ENCODE measurements at regions not wholly inside any gene's neighbourhood (a gene's known extent, or its start where the extent isn't known, plus 50 kb on each side); places are given as distances from the start of the nearest gene placed in this dataset.

DNA sequence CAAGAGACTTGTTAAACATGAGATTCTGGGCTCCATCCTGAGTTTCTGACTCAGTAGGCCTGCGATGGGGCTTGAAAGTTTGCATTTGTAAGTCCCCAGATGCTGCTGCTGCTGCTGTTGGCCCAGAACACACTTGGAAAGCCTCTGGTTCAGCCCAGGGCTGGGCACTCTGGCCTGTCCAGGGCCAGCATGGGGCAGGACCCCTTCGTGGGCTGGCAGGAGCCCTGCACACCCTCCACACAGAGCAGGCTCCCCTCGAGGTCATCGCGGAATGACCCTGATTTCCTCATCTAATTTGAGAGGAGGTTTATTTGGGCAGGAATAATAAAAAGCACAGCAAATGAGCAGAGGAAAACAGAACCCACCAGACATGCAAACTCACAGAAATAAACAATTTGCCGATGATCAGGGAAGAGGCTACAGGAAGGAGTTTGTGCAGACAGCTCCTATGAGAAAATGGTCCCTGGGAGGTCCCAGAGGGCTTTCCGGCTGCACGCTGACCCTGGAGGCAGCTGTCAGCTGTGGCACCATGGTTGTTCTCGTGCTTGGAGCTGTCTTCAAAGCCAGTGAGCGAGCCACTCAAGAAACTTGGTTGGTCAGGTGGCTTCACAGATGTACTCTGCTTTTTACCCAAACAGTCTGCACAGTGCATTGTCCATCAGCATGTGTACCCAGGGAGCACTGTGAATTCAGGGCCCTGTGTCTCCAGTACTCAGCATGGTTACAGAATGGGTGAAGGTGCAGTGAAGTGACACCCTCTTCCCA lies 119.3 kb downstream of the GLI2 start:
- Histone ChIP-seq H3K9me3 (no peaks in the 10 kb centered on the region), H3K4me3 (ENCODE audit: low read depth in 1 of 2, low read length in 1 of 2) (no peak overlapping the region), H3K27ac (no peak overlapping the region), H3K4me1 (ENCODE audit: control insufficient read depth in 1 of 2, insufficient read depth in 1 of 2, low read depth in 1 of 2, low read length in 1 of 2) (no peaks in the 10 kb centered on the region), H3K36me3 (no peaks in the 10 kb centered on the region), H3K27me3 (no peaks in the 10 kb centered on the region)
- TF ChIP-seq, protein P1, sequence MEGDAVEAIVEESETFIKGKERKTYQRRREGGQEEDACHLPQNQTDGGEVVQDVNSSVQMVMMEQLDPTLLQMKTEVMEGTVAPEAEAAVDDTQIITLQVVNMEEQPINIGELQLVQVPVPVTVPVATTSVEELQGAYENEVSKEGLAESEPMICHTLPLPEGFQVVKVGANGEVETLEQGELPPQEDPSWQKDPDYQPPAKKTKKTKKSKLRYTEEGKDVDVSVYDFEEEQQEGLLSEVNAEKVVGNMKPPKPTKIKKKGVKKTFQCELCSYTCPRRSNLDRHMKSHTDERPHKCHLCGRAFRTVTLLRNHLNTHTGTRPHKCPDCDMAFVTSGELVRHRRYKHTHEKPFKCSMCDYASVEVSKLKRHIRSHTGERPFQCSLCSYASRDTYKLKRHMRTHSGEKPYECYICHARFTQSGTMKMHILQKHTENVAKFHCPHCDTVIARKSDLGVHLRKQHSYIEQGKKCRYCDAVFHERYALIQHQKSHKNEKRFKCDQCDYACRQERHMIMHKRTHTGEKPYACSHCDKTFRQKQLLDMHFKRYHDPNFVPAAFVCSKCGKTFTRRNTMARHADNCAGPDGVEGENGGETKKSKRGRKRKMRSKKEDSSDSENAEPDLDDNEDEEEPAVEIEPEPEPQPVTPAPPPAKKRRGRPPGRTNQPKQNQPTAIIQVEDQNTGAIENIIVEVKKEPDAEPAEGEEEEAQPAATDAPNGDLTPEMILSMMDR (IDR thresholded peaks at IDR 0.05): no peak

DNA sequence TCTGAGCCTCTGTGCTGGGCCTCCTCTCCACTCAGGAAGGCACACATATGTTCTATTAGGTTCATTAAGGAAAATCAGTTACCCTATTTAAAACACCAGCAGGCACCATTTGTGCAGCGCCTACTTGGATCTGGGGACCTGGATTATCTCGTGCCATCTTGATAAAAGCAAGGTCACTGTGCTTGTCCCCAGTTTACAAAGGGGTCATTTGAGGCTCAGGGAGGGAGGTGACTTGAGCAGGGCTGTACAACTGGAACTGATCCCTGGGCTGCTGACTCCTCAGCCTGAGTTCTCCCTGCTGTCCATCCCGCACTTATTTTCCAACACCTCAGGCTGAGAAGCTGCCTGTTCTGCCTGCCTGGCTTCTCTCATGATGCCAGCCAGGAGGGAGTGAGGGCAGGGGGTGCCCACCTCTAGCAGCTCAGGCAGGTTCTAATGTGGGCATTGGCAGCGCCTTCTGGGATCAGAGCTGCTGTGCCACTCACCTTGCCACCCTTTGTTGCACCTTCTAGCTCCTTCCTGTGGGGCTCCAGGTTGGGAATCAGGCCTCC lies 120.3 kb downstream of the GLI2 start:
- Histone ChIP-seq H3K27me3 (no peaks in the 10 kb centered on the region), H3K36me3 (no peaks in the 10 kb centered on the region), H3K9me3 (no peaks in the 10 kb centered on the region), H3K27ac (no peak overlapping the region), H3K4me3 (ENCODE audit: low read depth in 1 of 2, low read length in 1 of 2) (no peak overlapping the region), H3K4me1 (ENCODE audit: control insufficient read depth in 1 of 2, insufficient read depth in 1 of 2, low read depth in 1 of 2, low read length in 1 of 2) (no peaks in the 10 kb centered on the region)
- TF ChIP-seq, protein P1 (IDR thresholded peaks at IDR 0.05): no peak

DNA sequence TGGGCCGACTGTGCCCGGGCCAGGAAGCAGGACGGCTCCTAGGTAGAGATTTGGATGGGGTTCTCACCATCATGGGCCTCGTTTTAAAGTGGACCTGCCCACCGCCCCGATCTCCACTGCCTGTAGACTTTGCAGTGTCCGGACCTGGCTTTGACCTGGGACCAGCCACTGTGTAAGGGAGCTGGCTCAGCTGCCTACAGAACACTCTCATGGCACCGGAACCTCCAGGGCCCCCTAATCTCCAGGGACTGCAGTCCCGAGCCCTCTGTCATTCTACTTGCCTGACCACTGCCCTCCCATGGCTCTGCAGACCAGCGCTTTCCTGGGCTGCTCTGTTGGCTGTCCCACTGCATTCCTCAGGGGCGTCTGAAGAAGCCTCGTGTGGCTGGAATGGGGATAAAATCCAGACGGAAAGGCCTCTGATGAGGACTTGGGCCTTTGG lies 120.8 kb downstream of the GLI2 start:
- H3K27ac ChIP-seq: no peak overlapping the region
- H3K4me1 ChIP-seq (ENCODE audit: control insufficient read depth in 1 of 2, insufficient read depth in 1 of 2, low read depth in 1 of 2, low read length in 1 of 2): no peaks in the 10 kb centered on the region
- no peaks in the 10 kb centered on the region for H3K9me3 ChIP-seq
- no peaks in the 10 kb centered on the region for H3K27me3 ChIP-seq
- H3K36me3 ChIP-seq: no peaks in the 10 kb centered on the region
- H3K4me3 ChIP-seq (ENCODE audit: low read depth in 1 of 2, low read length in 1 of 2): no peak overlapping the region
- TF ChIP-seq, protein P1 (IDR thresholded peaks at IDR 0.05): no peak

DNA sequence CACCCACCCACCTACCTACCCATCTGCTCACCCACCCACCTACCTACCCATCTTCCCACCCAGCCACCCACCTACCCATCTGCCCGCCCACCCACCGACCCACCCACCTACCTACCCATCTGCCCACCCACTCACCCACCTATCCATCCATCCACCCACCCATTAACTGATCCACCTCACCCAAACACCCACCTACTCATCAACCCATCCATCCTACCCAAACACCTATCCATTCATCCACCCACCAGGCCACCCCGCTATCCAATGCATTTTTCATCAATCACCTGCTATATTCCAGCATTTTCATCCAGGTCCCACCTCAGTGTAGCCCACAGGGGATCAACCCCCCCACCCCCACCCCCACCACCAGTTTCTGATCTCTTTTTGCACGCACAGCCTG lies 121.8 kb downstream of the GLI2 start:
- TF ChIP-seq, protein P1 (IDR thresholded peaks at IDR 0.05): no peak
- Histone ChIP-seq H3K27me3 (no peaks in the 10 kb centered on the region), H3K27ac (no peak overlapping the region), H3K36me3 (no peaks in the 10 kb centered on the region), H3K9me3 (no peaks in the 10 kb centered on the region), H3K4me1 (ENCODE audit: control insufficient read depth in 1 of 2, insufficient read depth in 1 of 2, low read depth in 1 of 2, low read length in 1 of 2) (no peaks in the 10 kb centered on the region), H3K4me3 (ENCODE audit: low read depth in 1 of 2, low read length in 1 of 2) (no peak overlapping the region)

DNA sequence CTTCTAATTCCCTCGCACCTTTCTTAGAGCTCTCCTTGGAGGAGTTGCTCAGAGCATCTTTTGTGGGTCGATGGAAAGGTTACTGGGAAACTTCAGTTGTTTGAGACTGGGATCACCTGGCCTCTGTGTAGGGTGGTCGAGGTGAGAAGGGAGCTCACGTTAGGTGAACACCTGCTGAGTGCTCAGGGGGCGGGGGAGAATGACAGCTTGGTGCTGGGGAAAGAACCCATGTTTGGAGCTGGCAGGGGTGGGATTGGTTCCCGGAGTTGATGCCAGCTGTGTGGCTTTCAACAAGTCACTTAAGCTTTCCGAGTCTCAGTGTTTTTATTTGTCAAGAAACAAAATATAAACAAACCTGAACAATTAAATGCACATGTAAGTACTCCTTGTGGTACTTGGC lies 122.3 kb downstream of the GLI2 start:
- no peaks in the 10 kb centered on the region for H3K9me3 ChIP-seq
- no peaks in the 10 kb centered on the region for H3K27me3 ChIP-seq
- H3K4me1 ChIP-seq (ENCODE audit: control insufficient read depth in 1 of 2, insufficient read depth in 1 of 2, low read depth in 1 of 2, low read length in 1 of 2): no peaks in the 10 kb centered on the region
- no peaks in the 10 kb centered on the region for H3K36me3 ChIP-seq
- no peak overlapping the region for H3K4me3 ChIP-seq (ENCODE audit: low read depth in 1 of 2, low read length in 1 of 2)
- no peak overlapping the region for H3K27ac ChIP-seq
- TF ChIP-seq, protein P1 (IDR thresholded peaks at IDR 0.05): no peak
